22Rv1 (cell line): ENCODE measurements at regions not wholly inside any gene's neighbourhood (a gene's known extent, or its start where the extent isn't known, plus 50 kb on each side); places are given as distances from the start of the nearest gene placed in this dataset.

ENCODE experiments used
- CTCF ChIP-seq: fragments of 450-650 bp; IDR thresholded peaks from 2 replicates; pipeline ENCODE4 v1.5.1; 2017; ENCODE audit warnings: mild to moderate bottlenecking
- ZFX ChIP-seq: fragments of 450-650 bp; IDR thresholded peaks from 2 replicates; pipeline ENCODE4 v1.6.1; 2017; ENCODE audit warnings: antibody characterized with exemption, borderline replicate concordance

- TF ChIP-seq CTCF (no peak), ZFX (no peak)
Observed at GRCh38 chr3:176651622-176652021, 545.7 kb downstream of the TBL1XR1 start.
